GM23338 (cell line): ENCODE measurements at regions not wholly inside any gene's neighbourhood (a gene's known extent, or its start where the extent isn't known, plus 50 kb on each side); places are given as distances from the start of the nearest gene placed in this dataset.

Experiments used
- ATAC-seq: fragments of 200-7000 bp; cut with Tn5 transposase; 3 replicates; pipeline ENCODE4 v1.9.1; 2020
- DNase-seq: peaks from one replicate; pipeline ENCODE4 v3.0.0-alpha.2; 2015; ENCODE audit warnings: low spot score
- H2AFZ ChIP-seq: fragments of 200-600 bp; sonication (generic); 2 replicates; pipeline ENCODE4 v1.8.0; 2016; ENCODE audit warnings: antibody characterized with exemption, mild to moderate bottlenecking, moderate library complexity
- H3F3A ChIP-seq: fragments of 200-600 bp; sonication (generic); replicated peaks from 2 replicates; pipeline ENCODE4 v1.8.0; 2017; ENCODE audit warnings: antibody characterized with exemption, mixed run types, low read depth
- H3K27ac ChIP-seq: fragments of 200-600 bp; sonication (generic); 2 replicates; pipeline ENCODE4 v1.6.1; 2016; ENCODE audit warnings: low read depth
- H3K27me3 ChIP-seq: fragments of 200-600 bp; sonication (generic); 2 replicates; pipeline ENCODE4 v1.8.0; 2016; ENCODE audit warnings: mild to moderate bottlenecking, mixed run types, moderate library complexity; ENCODE audit not compliant: insufficient read depth
- H3K36me3 ChIP-seq: fragments of 200-600 bp; sonication (generic); 2 replicates; pipeline ENCODE4 v1.8.0; 2016; ENCODE audit warnings: mild to moderate bottlenecking; ENCODE audit not compliant: insufficient read depth
- H3K4me1 ChIP-seq: fragments of 200-600 bp; sonication (generic); 2 replicates; pipeline ENCODE4 v1.8.0; 2016; ENCODE audit warnings: mild to moderate bottlenecking, moderate library complexity; ENCODE audit not compliant: insufficient read depth
- H3K4me2 ChIP-seq: fragments of 200-600 bp; sonication (generic); 2 replicates; pipeline ENCODE4 v1.7.1; 2017; ENCODE audit warnings: mixed run types
- H3K4me3 ChIP-seq: fragments of 200-600 bp; sonication (generic); 2 replicates; pipeline ENCODE4 v1.6.1; 2016; ENCODE audit warnings: mixed run types
- H3K79me2 ChIP-seq: fragments of 200-600 bp; sonication (generic); replicated peaks from 2 replicates; pipeline ENCODE4 v1.8.0; 2017; ENCODE audit warnings: mild to moderate bottlenecking; ENCODE audit not compliant: insufficient read depth
- H3K9me2 ChIP-seq: fragments of 200-600 bp; sonication (generic); 2 replicates; pipeline ENCODE4 v1.8.0; 2017; ENCODE audit not compliant: insufficient read depth
- H4K20me1 ChIP-seq: fragments of 200-600 bp; sonication (generic); replicated peaks from 2 replicates; pipeline ENCODE4 v1.8.0; 2017; ENCODE audit warnings: mild to moderate bottlenecking; ENCODE audit not compliant: insufficient read depth
- H3K27ac Mint-ChIP-seq: 2 replicates; pipeline ENCODE4 v1.8.0; 2020; ENCODE audit warnings: inconsistent platforms, mild to moderate bottlenecking, moderate library complexity, mixed read lengths
- H3K27me3 Mint-ChIP-seq: 3 replicates; pipeline ENCODE4 v1.8.0; 2022; ENCODE audit warnings: low read depth, mild to moderate bottlenecking, moderate library complexity, mixed read lengths, inconsistent platforms; ENCODE audit not compliant: insufficient read depth, poor library complexity
- H3K36me3 Mint-ChIP-seq: 3 replicates; pipeline ENCODE4 v1.8.0; 2021; ENCODE audit warnings: low read depth, mild to moderate bottlenecking, inconsistent platforms, moderate library complexity, mixed read lengths
- H3K4me1 Mint-ChIP-seq: 3 replicates; pipeline ENCODE4 v1.8.0; 2020; ENCODE audit warnings: mild to moderate bottlenecking, inconsistent platforms, mixed read lengths
- H3K4me3 Mint-ChIP-seq: 3 replicates; pipeline ENCODE4 v1.8.0; 2021; ENCODE audit warnings: moderate library complexity, mild to moderate bottlenecking, inconsistent platforms, mixed read lengths
- H3K9me3 Mint-ChIP-seq: 3 replicates; pipeline ENCODE4 v1.8.0; 2020; ENCODE audit warnings: moderate library complexity, mild to moderate bottlenecking, inconsistent platforms, mixed read lengths
- CREB1 ChIP-seq: fragments of 250-450 bp; sonication (Bioruptor Pico); IDR thresholded peaks from 2 replicates; pipeline ENCODE4 v1.5.0; 2020; ENCODE audit warnings: low read depth, mild to moderate bottlenecking, moderate library complexity
- EZH2 ChIP-seq: fragments of 200-600 bp; sonication (generic); IDR thresholded peaks from one replicate; pipeline ENCODE4 v1.8.0; 2017; ENCODE audit warnings: antibody characterized with exemption, mild to moderate bottlenecking, low read depth; ENCODE audit not compliant: unreplicated experiment
- EZH2phosphoT487 ChIP-seq: fragments of 200-600 bp; sonication (generic); IDR thresholded peaks from one replicate; pipeline ENCODE4 v1.8.1; 2018; ENCODE audit warnings: antibody characterized with exemption; ENCODE audit not compliant: unreplicated experiment
- JUNB ChIP-seq: IDR thresholded peaks from one replicate; pipeline ENCODE4 v1.6.1; 2016; ENCODE audit warnings: antibody characterized with exemption; ENCODE audit not compliant: unreplicated experiment
- NANOG ChIP-seq: IDR thresholded peaks from 2 replicates; pipeline ENCODE4 v1.6.1; 2016; ENCODE audit warnings: antibody characterized with exemption, borderline replicate concordance
- POLR2AphosphoS5 ChIP-seq: IDR thresholded peaks from 2 replicates; pipeline ENCODE4 v1.6.1; 2016; ENCODE audit warnings: antibody characterized with exemption, low read depth
- STAT1 ChIP-seq: IDR thresholded peaks from one replicate; pipeline ENCODE4 v1.6.1; 2016; ENCODE audit warnings: antibody characterized with exemption; ENCODE audit not compliant: unreplicated experiment
- TF ChIP-seq, protein P1 (sequence below): IDR thresholded peaks from one replicate; pipeline ENCODE4 v1.6.1; 2018; ENCODE audit warnings: antibody characterized with exemption; ENCODE audit not compliant: unreplicated experiment
- TF ChIP-seq, protein P2 (sequence below): IDR thresholded peaks from 2 replicates; pipeline ENCODE4 v1.6.1; 2016; ENCODE audit warnings: antibody characterized with exemption
- TF ChIP-seq, protein P3 (sequence below), 2 experiments: fragments of 200-600 bp in 1 of 2; sonication (generic) in 1 of 2; conservative IDR thresholded peaks; 2 replicates each; pipeline versions ENCODE4 v1.5.1 to v1.6.1; 2016 to 2017; ENCODE audit warnings: antibody characterized with exemption in 2 of 2, low read depth in 2 of 2, mild to moderate bottlenecking in 2 of 2, moderate library complexity in 1 of 2

DNA sequence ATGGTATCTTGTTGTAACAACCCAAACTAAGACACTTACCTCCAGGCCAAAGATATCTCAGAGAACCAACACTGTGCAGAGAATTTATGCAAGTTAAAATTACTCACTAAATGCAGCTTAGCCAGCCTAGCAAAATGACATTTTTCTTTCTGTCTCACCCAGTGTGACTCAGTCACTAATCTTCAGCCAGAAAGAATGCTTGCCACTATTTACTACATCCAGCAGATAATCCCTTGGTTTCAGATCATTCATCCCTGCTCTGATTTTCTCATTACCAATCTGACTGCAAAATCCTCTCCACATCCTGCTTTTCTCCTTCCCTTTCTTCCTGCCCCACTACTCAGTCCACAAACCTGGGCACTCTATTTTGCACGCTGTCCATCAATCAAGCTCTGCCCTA, 93.5 kb upstream of the NEBL start:
- ATAC-seq (no peak), DNase-seq (no peak)
- Histone ChIP-seq H3K36me3 (no peaks in the 10 kb centered on the region), H4K20me1 (no peaks in the 10 kb centered on the region), H3F3A (no peaks in the 10 kb centered on the region), H2AFZ (no peak overlapping the region), H3K9me2 (no peaks in the 10 kb centered on the region), H3K27ac (no peak overlapping the region), H3K4me2 (no peak overlapping the region), H3K27me3 (no peaks in the 10 kb centered on the region), H3K4me3 (no peak overlapping the region), H3K79me2 (no peaks in the 10 kb centered on the region), H3K4me1 (no peaks in the 10 kb centered on the region)
- no peaks in the 10 kb centered on the region for H3K36me3 Mint-ChIP-seq
- peaks cover 3% of the 10 kb centered on the region for H3K27me3 Mint-ChIP-seq
- TF ChIP-seq EZH2 (no peak), NANOG (no peak)
- TF ChIP-seq, protein P1, sequence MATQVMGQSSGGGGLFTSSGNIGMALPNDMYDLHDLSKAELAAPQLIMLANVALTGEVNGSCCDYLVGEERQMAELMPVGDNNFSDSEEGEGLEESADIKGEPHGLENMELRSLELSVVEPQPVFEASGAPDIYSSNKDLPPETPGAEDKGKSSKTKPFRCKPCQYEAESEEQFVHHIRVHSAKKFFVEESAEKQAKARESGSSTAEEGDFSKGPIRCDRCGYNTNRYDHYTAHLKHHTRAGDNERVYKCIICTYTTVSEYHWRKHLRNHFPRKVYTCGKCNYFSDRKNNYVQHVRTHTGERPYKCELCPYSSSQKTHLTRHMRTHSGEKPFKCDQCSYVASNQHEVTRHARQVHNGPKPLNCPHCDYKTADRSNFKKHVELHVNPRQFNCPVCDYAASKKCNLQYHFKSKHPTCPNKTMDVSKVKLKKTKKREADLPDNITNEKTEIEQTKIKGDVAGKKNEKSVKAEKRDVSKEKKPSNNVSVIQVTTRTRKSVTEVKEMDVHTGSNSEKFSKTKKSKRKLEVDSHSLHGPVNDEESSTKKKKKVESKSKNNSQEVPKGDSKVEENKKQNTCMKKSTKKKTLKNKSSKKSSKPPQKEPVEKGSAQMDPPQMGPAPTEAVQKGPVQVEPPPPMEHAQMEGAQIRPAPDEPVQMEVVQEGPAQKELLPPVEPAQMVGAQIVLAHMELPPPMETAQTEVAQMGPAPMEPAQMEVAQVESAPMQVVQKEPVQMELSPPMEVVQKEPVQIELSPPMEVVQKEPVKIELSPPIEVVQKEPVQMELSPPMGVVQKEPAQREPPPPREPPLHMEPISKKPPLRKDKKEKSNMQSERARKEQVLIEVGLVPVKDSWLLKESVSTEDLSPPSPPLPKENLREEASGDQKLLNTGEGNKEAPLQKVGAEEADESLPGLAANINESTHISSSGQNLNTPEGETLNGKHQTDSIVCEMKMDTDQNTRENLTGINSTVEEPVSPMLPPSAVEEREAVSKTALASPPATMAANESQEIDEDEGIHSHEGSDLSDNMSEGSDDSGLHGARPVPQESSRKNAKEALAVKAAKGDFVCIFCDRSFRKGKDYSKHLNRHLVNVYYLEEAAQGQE: no peak
- H3K27ac Mint-ChIP-seq: no peak overlapping the region
- H3K4me3 Mint-ChIP-seq: no peak overlapping the region
- H3K4me1 Mint-ChIP-seq: 0 out of 3 replicates have a peak, but pooled peaks cover 3% of the 10 kb centered on the region
- H3K9me3 Mint-ChIP-seq: no peaks in the 10 kb centered on the region

DNA sequence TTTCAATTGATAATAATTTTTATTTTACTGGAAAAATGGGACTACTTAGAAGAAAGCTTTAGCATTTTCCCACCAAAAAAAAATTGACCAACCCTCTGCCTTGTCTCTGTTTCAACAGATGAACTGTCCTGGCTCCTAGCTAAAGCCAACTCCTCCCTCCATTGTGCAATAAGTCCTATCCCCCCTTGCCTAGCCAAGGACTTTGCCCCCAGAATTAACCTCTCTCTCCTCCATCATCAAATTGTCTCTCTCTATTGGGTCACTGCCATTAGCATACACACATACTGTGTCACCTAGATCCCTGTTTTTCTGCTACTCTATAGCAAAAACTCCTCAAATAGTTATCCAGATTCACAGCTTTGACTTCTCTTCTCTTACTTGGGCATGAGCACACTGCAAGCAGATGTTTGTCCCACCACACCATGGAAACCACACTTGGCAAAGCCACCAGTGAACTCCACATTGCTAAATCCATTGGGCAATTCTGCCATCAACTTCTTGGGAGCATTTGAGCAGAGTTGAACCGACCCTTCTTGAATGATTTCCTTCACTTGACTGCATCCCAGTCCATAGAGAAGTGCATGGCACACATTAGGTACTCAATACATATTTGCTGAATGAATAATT, 91.4 kb upstream of the NEBL start:
- H3K4me2 ChIP-seq: no peak overlapping the region
- H3K27me3 Mint-ChIP-seq: peaks cover 3% of the 10 kb centered on the region
- no peak for TF ChIP-seq EZH2phosphoT487
- no peak for TF ChIP-seq JUNB
- TF ChIP-seq, protein P2, sequence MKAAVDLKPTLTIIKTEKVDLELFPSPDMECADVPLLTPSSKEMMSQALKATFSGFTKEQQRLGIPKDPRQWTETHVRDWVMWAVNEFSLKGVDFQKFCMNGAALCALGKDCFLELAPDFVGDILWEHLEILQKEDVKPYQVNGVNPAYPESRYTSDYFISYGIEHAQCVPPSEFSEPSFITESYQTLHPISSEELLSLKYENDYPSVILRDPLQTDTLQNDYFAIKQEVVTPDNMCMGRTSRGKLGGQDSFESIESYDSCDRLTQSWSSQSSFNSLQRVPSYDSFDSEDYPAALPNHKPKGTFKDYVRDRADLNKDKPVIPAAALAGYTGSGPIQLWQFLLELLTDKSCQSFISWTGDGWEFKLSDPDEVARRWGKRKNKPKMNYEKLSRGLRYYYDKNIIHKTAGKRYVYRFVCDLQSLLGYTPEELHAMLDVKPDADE: no peak
- TF ChIP-seq STAT1: no peak
- TF ChIP-seq, protein P3, sequence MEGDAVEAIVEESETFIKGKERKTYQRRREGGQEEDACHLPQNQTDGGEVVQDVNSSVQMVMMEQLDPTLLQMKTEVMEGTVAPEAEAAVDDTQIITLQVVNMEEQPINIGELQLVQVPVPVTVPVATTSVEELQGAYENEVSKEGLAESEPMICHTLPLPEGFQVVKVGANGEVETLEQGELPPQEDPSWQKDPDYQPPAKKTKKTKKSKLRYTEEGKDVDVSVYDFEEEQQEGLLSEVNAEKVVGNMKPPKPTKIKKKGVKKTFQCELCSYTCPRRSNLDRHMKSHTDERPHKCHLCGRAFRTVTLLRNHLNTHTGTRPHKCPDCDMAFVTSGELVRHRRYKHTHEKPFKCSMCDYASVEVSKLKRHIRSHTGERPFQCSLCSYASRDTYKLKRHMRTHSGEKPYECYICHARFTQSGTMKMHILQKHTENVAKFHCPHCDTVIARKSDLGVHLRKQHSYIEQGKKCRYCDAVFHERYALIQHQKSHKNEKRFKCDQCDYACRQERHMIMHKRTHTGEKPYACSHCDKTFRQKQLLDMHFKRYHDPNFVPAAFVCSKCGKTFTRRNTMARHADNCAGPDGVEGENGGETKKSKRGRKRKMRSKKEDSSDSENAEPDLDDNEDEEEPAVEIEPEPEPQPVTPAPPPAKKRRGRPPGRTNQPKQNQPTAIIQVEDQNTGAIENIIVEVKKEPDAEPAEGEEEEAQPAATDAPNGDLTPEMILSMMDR (conservative IDR thresholded peaks at IDR 0.05; ENCODE audit: low read depth in 2 of 2): no peak
- TF ChIP-seq, protein P1: no peak
- TF ChIP-seq CREB1: no peak
- TF ChIP-seq EZH2: no peak
- TF ChIP-seq POLR2AphosphoS5: no peak
- no peak for TF ChIP-seq NANOG

More for the DNA sequence above, 91.4 kb upstream of the NEBL start:
- no peak overlapping the region for H3K4me3 Mint-ChIP-seq
- Histone ChIP-seq H3F3A (no peaks in the 10 kb centered on the region), H3K79me2 (no peaks in the 10 kb centered on the region), H2AFZ (no peak overlapping the region), H3K4me3 (no peak overlapping the region), H4K20me1 (no peaks in the 10 kb centered on the region), H3K27me3 (no peaks in the 10 kb centered on the region), H3K27ac (no peak overlapping the region), H3K4me1 (no peaks in the 10 kb centered on the region), H3K9me2 (no peaks in the 10 kb centered on the region), H3K36me3 (no peaks in the 10 kb centered on the region)
- no peaks in the 10 kb centered on the region for H3K4me1 Mint-ChIP-seq
- no peaks in the 10 kb centered on the region for H3K9me3 Mint-ChIP-seq
- H3K36me3 Mint-ChIP-seq: no peaks in the 10 kb centered on the region
- no peak for DNase-seq
- no peak overlapping the region for H3K27ac Mint-ChIP-seq
- no peak for ATAC-seq
